Bronchial epithelial cell (primary cell): ENCODE measurements at regions not wholly inside any gene's neighbourhood (a gene's known extent, or its start where the extent isn't known, plus 50 kb on each side); places are given as distances from the start of the nearest gene placed in this dataset.
A peak's percentile ranks its signal among the peaks of the same experiment; 100 is the strongest.
"Not testable (repeated sequence)": the region's sequence is repeated elsewhere in the genome, so short reads cannot be mapped to it uniquely, and the experiment has no call there.

Source experiments
- DNase-seq: peaks from one replicate; pipeline ENCODE4 v3.0.0-alpha.2; 2010; ENCODE audit warnings: low read depth
- FAIRE-seq: peaks from 2 replicates; lab custom pipeline; 2011; peaks lifted over from hg19 to GRCh38; lab: Jason Lieb, UNC
- H3K27me3 ChIP-seq: 2 replicates; pipeline ENCODE4 v1.5.1; 2011; ENCODE audit warnings: low read length; ENCODE audit not compliant: control insufficient read depth, insufficient read depth
- H3K36me3 ChIP-seq: 2 replicates; pipeline ENCODE4 v1.5.1; 2011; ENCODE audit warnings: low read length; ENCODE audit not compliant: control insufficient read depth, insufficient read depth
- H3K4me3 ChIP-seq: 2 replicates; pipeline ENCODE4 v1.5.1; 2011; ENCODE audit warnings: mild to moderate bottlenecking, low read depth, low read length, control low read depth
- CTCF ChIP-seq: IDR thresholded peaks from 2 replicates; pipeline ENCODE4 v1.5.1; 2011; ENCODE audit warnings: mild to moderate bottlenecking, moderate library complexity, low read length, control low read depth, inconsistent platforms; ENCODE audit not compliant: insufficient read depth, severe bottlenecking

- Histone ChIP-seq H3K36me3 (no peaks in the 10 kb centered on the region), H3K4me3 (no peak overlapping the region), H3K27me3 (no peaks in the 10 kb centered on the region)
- TF ChIP-seq CTCF = no peak
- DNase-seq (no peak), FAIRE-seq (no peak)
These were observed 156.5 kb upstream of the SPRY2 start for GRCh38 chr13:80497439-80497838.

- no peak for TF ChIP-seq CTCF
- Histone ChIP-seq H3K4me3 (no peak overlapping the region), H3K36me3 (no peaks in the 10 kb centered on the region), H3K27me3 (no peaks in the 10 kb centered on the region)
- DNase-seq (no peak), FAIRE-seq (no peak)
These were observed 155.9 kb upstream of the SPRY2 start for GRCh38 chr13:80496721-80497397.

GRCh38 chr13:80490491-80490943, 149.6 kb upstream of the SPRY2 start:
- not testable (repeated sequence) for FAIRE-seq, H3K27me3 ChIP-seq, H3K4me3 ChIP-seq, DNase-seq, H3K36me3 ChIP-seq

- TF ChIP-seq CTCF = no peak
- H3K36me3 ChIP-seq = no peaks in the 10 kb centered on the region
- no peak for FAIRE-seq
- H3K27me3 ChIP-seq = no peaks in the 10 kb centered on the region
- H3K4me3 ChIP-seq = no peak overlapping the region
- no peak for DNase-seq
These were observed 145.5 kb upstream of the SPRY2 start for GRCh38 chr13:80486402-80486801.

GRCh38 chr13:80483157-80483556, 142.2 kb upstream of the SPRY2 start:
- DNase-seq = no peak
- H3K4me3 ChIP-seq = no peak overlapping the region
- TF ChIP-seq CTCF = no peak
- no peaks in the 10 kb centered on the region for H3K27me3 ChIP-seq
- H3K36me3 ChIP-seq = no peaks in the 10 kb centered on the region
- FAIRE-seq = no peak

GRCh38 chr13:80481588-80481987, 140.7 kb upstream of the SPRY2 start:
- FAIRE-seq = no peak

More at GRCh38 chr13:80481588-80481987, 140.7 kb upstream of the SPRY2 start:
- Histone ChIP-seq H3K4me3 (no peak overlapping the region), H3K27me3 (no peaks in the 10 kb centered on the region), H3K36me3 (no peaks in the 10 kb centered on the region)
- DNase-seq = peak; percentile 59
- no peak for TF ChIP-seq CTCF
